ENCODE measurements at regions not wholly inside any gene's neighbourhood (a gene's known extent, or its start where the extent isn't known, plus 50 kb on each side); places are given as distances from the start of the nearest gene placed in this dataset.

GRCh38 chrX:35858361-35858760 lies 60.2 kb downstream of the MAGEB16 start:
- H3K79me2 ChIP-seq (ENCODE audit: low read length): no peaks in the 10 kb centered on the region
- no peak overlapping the region for H3K9ac ChIP-seq (ENCODE audit: low read length)
- no peak overlapping the region for H3K27ac ChIP-seq (ENCODE audit: low read length)
- H3K9me3 ChIP-seq (ENCODE audit: insufficient read depth, low read length): no peaks in the 10 kb centered on the region
- no peaks in the 10 kb centered on the region for H4K20me1 ChIP-seq (ENCODE audit: insufficient read depth, low read length)
- H3K4me3 ChIP-seq (ENCODE audit: low read length): no peak overlapping the region
- H3K4me2 ChIP-seq (ENCODE audit: low read length): no peak overlapping the region
- TF ChIP-seq EZH2phosphoT487 (IDR thresholded peaks at IDR 0.05; ENCODE audit: low read depth): no peak
- TF ChIP-seq CTCF (IDR thresholded peaks at IDR 0.05; ENCODE audit: low read depth, low read length): no peak
- no peak overlapping the region for H2AFZ ChIP-seq (ENCODE audit: low read depth, low read length)
- H3K36me3 ChIP-seq (replicated peaks; ENCODE audit: low read depth, low read length): no peaks in the 10 kb centered on the region
- H3K27me3 ChIP-seq (ENCODE audit: low read depth, low read length): no peaks in the 10 kb centered on the region
- peaks cover 5% of the 10 kb centered on the region; the same call in 1 of the 2 replicates for H3K4me1 ChIP-seq (ENCODE audit: low read length)

DNA sequence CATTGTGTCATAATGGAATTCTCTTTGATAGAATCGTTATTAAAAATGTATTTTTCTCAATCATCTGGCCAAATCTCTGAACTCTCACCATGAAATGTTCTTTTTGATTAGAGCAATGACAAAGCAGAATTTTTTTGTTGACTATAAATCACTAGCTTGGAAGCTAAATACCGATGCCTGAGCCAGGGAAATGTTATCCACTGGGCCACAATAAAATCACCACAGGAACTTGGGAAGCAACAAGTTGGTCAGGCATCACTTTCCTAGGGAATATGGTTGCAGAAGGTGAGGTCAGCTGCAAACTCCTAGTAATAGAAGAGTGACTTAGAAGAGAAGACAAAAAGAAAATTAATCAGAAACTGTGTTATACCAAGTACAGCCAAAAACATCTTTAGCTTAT lies 60.6 kb upstream of the CFAP47 start:
- Histone ChIP-seq H2AFZ (ENCODE audit: low read depth, low read length) (no peak overlapping the region), H3K4me3 (ENCODE audit: low read length) (no peak overlapping the region), H3K9ac (ENCODE audit: low read length) (no peak overlapping the region), H3K79me2 (ENCODE audit: low read length) (no peaks in the 10 kb centered on the region), H3K4me1 (ENCODE audit: low read length) (peaks cover 5% of the 10 kb centered on the region; the same call in 1 of the 2 replicates), H4K20me1 (ENCODE audit: insufficient read depth, low read length) (no peaks in the 10 kb centered on the region), H3K27me3 (ENCODE audit: low read depth, low read length) (no peaks in the 10 kb centered on the region), H3K9me3 (ENCODE audit: insufficient read depth, low read length) (no peaks in the 10 kb centered on the region), H3K4me2 (ENCODE audit: low read length) (no peak overlapping the region), H3K36me3 (replicated peaks; ENCODE audit: low read depth, low read length) (no peaks in the 10 kb centered on the region), H3K27ac (ENCODE audit: low read length) (no peak overlapping the region)
- no peak for TF ChIP-seq EZH2phosphoT487 (IDR thresholded peaks at IDR 0.05; ENCODE audit: low read depth)
- no peak for TF ChIP-seq CTCF (IDR thresholded peaks at IDR 0.05; ENCODE audit: low read depth, low read length)

- Histone ChIP-seq H3K4me2 (ENCODE audit: low read length) (peak overlapping the region; percentile 20; the same call in 1 of the 2 replicates), H3K79me2 (ENCODE audit: low read length) (no peaks in the 10 kb centered on the region), H3K36me3 (replicated peaks; ENCODE audit: low read depth, low read length) (no peaks in the 10 kb centered on the region), H3K4me1 (ENCODE audit: low read length) (peaks cover 12% of the 10 kb centered on the region), H2AFZ (ENCODE audit: low read depth, low read length) (peak overlapping the region; percentile 41; the same call in 1 of the 2 replicates), H3K9ac (ENCODE audit: low read length) (no peak overlapping the region), H3K9me3 (ENCODE audit: insufficient read depth, low read length) (no peaks in the 10 kb centered on the region), H3K27me3 (ENCODE audit: low read depth, low read length) (no peaks in the 10 kb centered on the region), H3K4me3 (ENCODE audit: low read length) (no peak overlapping the region), H3K27ac (ENCODE audit: low read length) (no peak overlapping the region), H4K20me1 (ENCODE audit: insufficient read depth, low read length) (no peaks in the 10 kb centered on the region)
- TF ChIP-seq EZH2phosphoT487 (IDR thresholded peaks at IDR 0.05; ENCODE audit: low read depth): no peak
- TF ChIP-seq CTCF (IDR thresholded peaks at IDR 0.05; ENCODE audit: low read depth, low read length): no peak
These were observed 51.0 kb upstream of the CFAP47 start for GRCh38 chrX:35868501-35868900.

All from OCI-LY3 (cell line).